DLD1 (cell line): ENCODE measurements at regions not wholly inside any gene's neighbourhood (a gene's known extent, or its start where the extent isn't known, plus 50 kb on each side); places are given as distances from the start of the nearest gene placed in this dataset.

ENCODE experiments used
- in situ Hi-C: cut with HindIII; loops from 2 replicates; pipeline ENCODE4 v1.10.0; 2017; ENCODE audit warnings: low sequenced_read_pairs

GRCh38 chr18:31213641-31214040 lies 51.0 kb upstream of the DSC1 start:
- in situ Hi-C loops, result no loop called here

GRCh38 chr18:31217038-31217849 lies 54.6 kb upstream of the DSC1 start:
- in situ Hi-C loops, result no loop called here

- in situ Hi-C loops, result no loop called here
Measured at GRCh38 chr18:31218671-31219383, 56.2 kb upstream of the DSC1 start.

GRCh38 chr18:31219395-31219794 lies 56.7 kb upstream of the DSC1 start:
- in situ Hi-C loops, result no loop called here

- in situ Hi-C loops, result no loop called here
Measured at GRCh38 chr18:31223371-31223770, 60.7 kb upstream of the DSC1 start.

GRCh38 chr18:31225668-31226067 lies 63.0 kb upstream of the DSC1 start:
- in situ Hi-C loops, result loop anchor here (25.0 kb wide), 1 partner anchor 213 kb away; no protein-coding TSS in a partner anchor

- in situ Hi-C loops, result loop anchor here (25.0 kb wide), 1 partner anchor 215 kb away; no protein-coding TSS in a partner anchor
Measured at GRCh38 chr18:31227497-31228229, 65.0 kb upstream of the DSC1 start.

- in situ Hi-C loops, result loop anchor here (10.0 to 25.0 kb wide), 2 partner anchors 165 to 218 kb away; no protein-coding TSS in a partner anchor
Measured at GRCh38 chr18:31229829-31230228, 67.2 kb upstream of the DSC1 start.

GRCh38 chr18:31230495-31230894 lies 67.8 kb upstream of the DSC1 start:
- in situ Hi-C loops, result loop anchor here (10.0 to 25.0 kb wide), 2 partner anchors 164 to 218 kb away; no protein-coding TSS in a partner anchor

- in situ Hi-C loops, result loop anchor here (10.0 to 25.0 kb wide), 2 partner anchors 163 to 220 kb away; no protein-coding TSS in a partner anchor
Measured at GRCh38 chr18:31232013-31232412, 69.4 kb upstream of the DSC1 start.

GRCh38 chr18:31232775-31233424 lies 70.2 kb upstream of the DSC1 start:
- in situ Hi-C loops, result loop anchor here (10.0 to 25.0 kb wide), 2 partner anchors 162 to 221 kb away; no protein-coding TSS in a partner anchor

GRCh38 chr18:31233621-31234275 lies 71.1 kb upstream of the DSC1 start:
- in situ Hi-C loops, result loop anchor here (10.0 to 25.0 kb wide), 2 partner anchors 161 to 221 kb away; no protein-coding TSS in a partner anchor

GRCh38 chr18:31235856-31236255 lies 73.2 kb upstream of the DSC1 start:
- in situ Hi-C loops, result loop anchor here (10.0 to 25.0 kb wide), 2 partner anchors 159 to 224 kb away; no protein-coding TSS in a partner anchor

- in situ Hi-C loops, result loop anchor here (10.0 to 25.0 kb wide), 2 partner anchors 158 to 225 kb away; no protein-coding TSS in a partner anchor
Measured at GRCh38 chr18:31237142-31237541, 74.5 kb upstream of the DSC1 start.

GRCh38 chr18:31241425-31241824 lies 76.5 kb upstream of the DSG1 start:
- in situ Hi-C loops, result loop anchor here (25.0 kb wide), 1 partner anchor 229 kb away; no protein-coding TSS in a partner anchor

GRCh38 chr18:31241900-31242409 lies 76.0 kb upstream of the DSG1 start:
- in situ Hi-C loops, result loop anchor here (25.0 kb wide), 1 partner anchor 230 kb away; no protein-coding TSS in a partner anchor

GRCh38 chr18:31243740-31244512 lies 74.0 kb upstream of the DSG1 start:
- in situ Hi-C loops, result loop anchor here (25.0 kb wide), 1 partner anchor 232 kb away; no protein-coding TSS in a partner anchor

- in situ Hi-C loops, result loop anchor here (25.0 kb wide), 1 partner anchor 233 kb away; no protein-coding TSS in a partner anchor
Measured at GRCh38 chr18:31244771-31245394, 73.1 kb upstream of the DSG1 start.
